GM12878 (cell line): ENCODE measurements at regions not wholly inside any gene's neighbourhood (a gene's known extent, or its start where the extent isn't known, plus 50 kb on each side); places are given as distances from the start of the nearest gene placed in this dataset.

Source experiments
- ATAC-seq: fragments of 200-7000 bp; cut with Tn5 transposase; 3 replicates; pipeline ENCODE4 v1.9.1; 2020; ENCODE audit warnings: mild to moderate bottlenecking, moderate library complexity
- BruUV-seq: library from RNA; stranded (reverse); fragments of 400-500 nt; replicated peaks from 2 replicates; lab custom pipeline; 2021; lab: Mats Ljungman, UMichigan
- CTCF ChIA-PET: fragments of 300-600 bp; sonication (Branson Sonifier 250); formaldehyde crosslinking; extraction: SDS; loops from one replicate; lab custom pipeline; 2021; ENCODE audit warnings: inconsistent platforms; lab: Yijun Ruan, JAX
- POLR2A ChIA-PET: fragments of 350-600 bp; formaldehyde crosslinking; extraction: SDS; loops from one replicate; lab custom pipeline; 2021; ENCODE audit warnings: inconsistent platforms; lab: Charles Lee
- RAD21 ChIA-PET: fragments of 300-600 bp; sonication (Branson Sonifier 250); formaldehyde crosslinking; loops from one replicate; lab custom pipeline; 2023; ENCODE audit warnings: antibody characterized with exemption; ENCODE audit not compliant: unreplicated experiment; lab: Charles Lee
- SMC1A ChIA-PET: fragments of 300-600 bp; sonication (Branson Sonifier 250); formaldehyde crosslinking; loops from one replicate; lab custom pipeline; 2023; ENCODE audit not compliant: unreplicated experiment, uncharacterized antibody; lab: Charles Lee
- DNase-seq: peaks from one replicate; pipeline ENCODE4 v3.0.0-alpha.2; 2011; ENCODE audit warnings: low read depth, low spot score
- FAIRE-seq: peaks from 3 replicates; lab custom pipeline; 2011; peaks lifted over from hg19 to GRCh38; lab: Jason Lieb, UNC
- H2AFZ ChIP-seq: 2 replicates; pipeline ENCODE4 v1.6.0; 2011; ENCODE audit warnings: low read depth, low read length, control low read depth; ENCODE audit not compliant: control insufficient read depth
- H3K27ac ChIP-seq: 2 replicates; pipeline ENCODE4 v1.5.1; 2011; ENCODE audit warnings: control low read depth; ENCODE audit not compliant: control insufficient read depth, insufficient read depth
- H3K27me3 ChIP-seq, 2 experiments: replicated peaks in 1 of 2; 2 replicates each; pipeline versions ENCODE4 v1.6.0 to v1.6.1; 2011; ENCODE audit warnings: low read length in 1 of 2; ENCODE audit not compliant: control insufficient read depth in 2 of 2, insufficient read depth in 2 of 2
- H3K36me3 ChIP-seq, 2 experiments: 2 replicates each; pipeline ENCODE4 v1.5.1; 2011; ENCODE audit warnings: low read length in 1 of 2; ENCODE audit not compliant: control insufficient read depth in 2 of 2, insufficient read depth in 2 of 2
- H3K4me1 ChIP-seq: 2 replicates; pipeline ENCODE4 v1.6.1; 2011; ENCODE audit warnings: mild to moderate bottlenecking, low read length, moderate library complexity, mixed read lengths; ENCODE audit not compliant: control insufficient read depth, insufficient read depth
- H3K4me2 ChIP-seq: 2 replicates; pipeline ENCODE4 v1.6.0; 2011; ENCODE audit warnings: control low read depth; ENCODE audit not compliant: control insufficient read depth, insufficient read depth
- H3K4me3 ChIP-seq: fragments of 200-600 bp; sonication (generic); 2 replicates; pipeline ENCODE4 v1.5.1; 2016
- H3K79me2 ChIP-seq: 2 replicates; pipeline ENCODE4 v1.6.0; 2011; ENCODE audit warnings: low read length; ENCODE audit not compliant: control insufficient read depth, insufficient read depth
- H3K9ac ChIP-seq: 2 replicates; pipeline ENCODE4 v1.8.0; 2011; ENCODE audit warnings: low read length, control low read depth, mixed read lengths; ENCODE audit not compliant: control insufficient read depth, insufficient read depth
- H3K9me3 ChIP-seq: replicated peaks from 3 replicates; pipeline ENCODE4 v1.5.1; 2011; ENCODE audit warnings: mild to moderate bottlenecking, low read length; ENCODE audit not compliant: control insufficient read depth, insufficient read depth
- H4K20me1 ChIP-seq: 2 replicates; pipeline ENCODE4 v1.6.0; 2011; ENCODE audit not compliant: control insufficient read depth, insufficient read depth
- CHD2 ChIP-seq: IDR thresholded peaks from 2 replicates; pipeline ENCODE4 v1.6.1; 2011; ENCODE audit warnings: low read depth, low read length, improper control_type of control experiment, borderline replicate concordance
- RELA ChIP-seq: fragments of 450-650 bp; IDR thresholded peaks from 2 replicates; pipeline ENCODE4 v1.8.0; 2014; ENCODE audit warnings: borderline replicate concordance; ENCODE audit not compliant: partially characterized antibody
- WGBS: methylation state at CpG from one replicate; pipeline ENCODE4 v1.1.6; 2016; ENCODE audit warnings: low lambda C conversion rate; ENCODE audit not compliant: insufficient replicate concordance, insufficient coverage; ENCODE audit errors: missing lambda C conversion rate; 5-methylcytosine and 5-hydroxymethylcytosine counted together
- in situ Hi-C: fragments of 300-500 bp; cut with MboI; formaldehyde crosslinking; loops from 9 replicates; pipeline ENCODE4 v1.14.3; 2018; ENCODE audit warnings: mixed read lengths
- intact Hi-C: fragments of 100-400 bp; cut with micrococcal nuclease; formaldehyde crosslinking; loops from one replicate; pipeline ENCODE4 v1.14.2; 2022; ENCODE audit not compliant: unreplicated experiment
- TF ChIP-seq, protein P1 (sequence below): fragments of 450-650 bp; IDR thresholded peaks from 2 replicates; pipeline ENCODE4 v1.6.1; 2017; ENCODE audit warnings: mild to moderate bottlenecking

DNA sequence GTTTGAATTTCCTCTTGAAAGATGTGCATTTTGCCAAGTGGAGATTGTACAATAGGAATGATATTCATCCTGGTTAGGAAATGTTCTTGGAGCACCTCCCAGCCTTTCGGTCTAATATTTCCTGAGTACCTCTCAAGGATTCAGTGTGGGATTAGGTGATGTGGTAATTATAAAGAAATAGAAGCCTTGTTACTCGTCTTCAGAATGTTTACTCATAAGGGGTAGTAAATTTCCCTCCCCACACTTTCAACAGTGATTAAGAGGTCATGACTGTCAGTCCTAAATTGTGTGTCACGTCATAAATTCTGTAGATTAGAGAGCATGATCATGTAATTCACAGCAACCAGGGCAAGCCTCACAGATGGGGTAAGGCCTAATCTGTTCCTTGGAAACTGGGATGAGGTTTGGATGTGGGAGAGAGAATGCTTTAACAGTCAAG is 633.1 kb upstream of the TBL1XR1 start:
- H3K4me2 ChIP-seq, result no peak overlapping the region
- WGBS, result 23% methylated on average over 3 of the region's 3 CpGs
- no peak overlapping the region for H2AFZ ChIP-seq
- H3K27ac ChIP-seq, result no peak overlapping the region
- no peaks in the 10 kb centered on the region for H3K79me2 ChIP-seq
- H3K36me3 ChIP-seq, result no peaks in the 10 kb centered on the region
- FAIRE-seq (no peak), DNase-seq (no peak), ATAC-seq (no peak)
- H3K4me3 ChIP-seq, result no peak overlapping the region
- H3K9ac ChIP-seq, result no peak overlapping the region
- TF ChIP-seq RELA, result no peak
- no peaks in the 10 kb centered on the region for H3K4me1 ChIP-seq
- intact Hi-C loops (no loop called here), in situ Hi-C loops (no loop called here)
- no peaks in the 10 kb centered on the region; a peak in 1 of 4 replicates for H3K27me3 ChIP-seq
- CTCF ChIA-PET, result no interaction called here
- H4K20me1 ChIP-seq, result no peaks in the 10 kb centered on the region
- no peaks in the 10 kb centered on the region for H3K9me3 ChIP-seq
- SMC1A ChIA-PET, result no interaction called here
- BruUV-seq, result no TSS peak
- POLR2A ChIA-PET, result no interaction called here
- RAD21 ChIA-PET, result no interaction called here

DNA sequence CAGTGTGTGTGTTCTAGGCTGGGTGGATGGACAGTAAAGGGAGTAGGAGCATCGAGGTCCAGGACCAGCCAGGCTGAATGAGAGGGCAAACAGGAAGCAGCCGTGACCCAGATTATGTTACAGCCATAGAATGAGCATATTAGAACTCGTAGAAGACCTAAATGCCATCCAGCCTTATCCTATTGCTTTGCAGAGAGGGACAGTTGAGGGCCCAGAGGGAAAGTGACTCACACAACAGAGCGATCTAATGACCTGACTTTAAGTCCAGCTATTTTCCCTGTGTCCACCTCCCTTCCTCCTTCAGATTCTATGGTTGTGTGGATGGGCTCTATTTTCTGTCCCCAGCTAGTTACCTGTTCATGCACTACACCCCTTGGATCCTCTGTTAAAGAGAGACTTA is 634.1 kb upstream of the TBL1XR1 start:
- H3K9ac ChIP-seq, result no peak overlapping the region
- intact Hi-C loops, result no loop called here
- 16% methylated on average over 4 of the region's 4 CpGs for WGBS
- TF ChIP-seq, protein P1, sequence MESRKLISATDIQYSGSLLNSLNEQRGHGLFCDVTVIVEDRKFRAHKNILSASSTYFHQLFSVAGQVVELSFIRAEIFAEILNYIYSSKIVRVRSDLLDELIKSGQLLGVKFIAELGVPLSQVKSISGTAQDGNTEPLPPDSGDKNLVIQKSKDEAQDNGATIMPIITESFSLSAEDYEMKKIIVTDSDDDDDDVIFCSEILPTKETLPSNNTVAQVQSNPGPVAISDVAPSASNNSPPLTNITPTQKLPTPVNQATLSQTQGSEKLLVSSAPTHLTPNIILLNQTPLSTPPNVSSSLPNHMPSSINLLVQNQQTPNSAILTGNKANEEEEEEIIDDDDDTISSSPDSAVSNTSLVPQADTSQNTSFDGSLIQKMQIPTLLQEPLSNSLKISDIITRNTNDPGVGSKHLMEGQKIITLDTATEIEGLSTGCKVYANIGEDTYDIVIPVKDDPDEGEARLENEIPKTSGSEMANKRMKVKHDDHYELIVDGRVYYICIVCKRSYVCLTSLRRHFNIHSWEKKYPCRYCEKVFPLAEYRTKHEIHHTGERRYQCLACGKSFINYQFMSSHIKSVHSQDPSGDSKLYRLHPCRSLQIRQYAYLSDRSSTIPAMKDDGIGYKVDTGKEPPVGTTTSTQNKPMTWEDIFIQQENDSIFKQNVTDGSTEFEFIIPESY, result no peak
- TF ChIP-seq CHD2, result no peak
- TF ChIP-seq, all 136 proteins: peak for 0
- H3K9me3 ChIP-seq, result no peaks in the 10 kb centered on the region
- H3K4me3 ChIP-seq, result no peak overlapping the region
- H3K36me3 ChIP-seq, result no peaks in the 10 kb centered on the region
- no peaks in the 10 kb centered on the region for H3K4me1 ChIP-seq
- no peak overlapping the region for H3K27ac ChIP-seq
- in situ Hi-C loops, result no loop called here
- no peak overlapping the region for H2AFZ ChIP-seq
- ChIA-PET SMC1A (no interaction called here), CTCF (no interaction called here), POLR2A (no interaction called here), RAD21 (no interaction called here)
- no peaks in the 10 kb centered on the region for H3K79me2 ChIP-seq
- no peak overlapping the region for H3K4me2 ChIP-seq
- H3K27me3 ChIP-seq, result no peaks in the 10 kb centered on the region; a peak in 1 of 4 replicates
- no peak for FAIRE-seq
- BruUV-seq, result no TSS peak
- ATAC-seq, result no peak
- no peaks in the 10 kb centered on the region for H4K20me1 ChIP-seq
- DNase-seq, result no peak
